ENCODE measurements at regions not wholly inside any gene's neighbourhood (a gene's known extent, or its start where the extent isn't known, plus 50 kb on each side); places are given as distances from the start of the nearest gene placed in this dataset.
"Not testable (repeated sequence)": the region's sequence is repeated elsewhere in the genome, so short reads cannot be mapped to it uniquely, and the experiment has no call there.

DNA sequence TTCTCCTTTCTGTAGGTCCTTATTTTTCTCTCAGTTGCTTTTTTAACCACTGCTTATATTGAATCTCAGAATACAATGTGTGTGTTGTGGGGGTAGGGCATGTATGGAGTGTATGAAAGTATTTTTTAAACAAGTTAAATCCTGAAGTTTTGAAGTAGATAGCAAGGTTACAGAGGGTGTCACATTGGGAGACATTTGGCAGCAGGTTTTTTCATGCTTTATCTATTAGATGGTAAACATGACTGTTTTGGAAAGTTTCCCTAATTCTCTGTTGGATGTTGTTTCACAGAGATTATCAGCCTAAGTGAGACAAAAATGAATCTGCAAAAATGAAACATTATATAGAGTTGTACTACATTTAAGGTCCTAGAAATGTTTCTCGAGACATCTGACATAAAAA lies 190.6 kb upstream of the ARPP21 start:
- Histone ChIP-seq H3K4me2 (ENCODE audit: low read length) (no peak overlapping the region), H4K20me1 (ENCODE audit: insufficient read depth, low read length) (no peaks in the 10 kb centered on the region), H3K9me3 (ENCODE audit: insufficient read depth, low read length) (no peaks in the 10 kb centered on the region), H3K27me3 (ENCODE audit: low read depth, low read length) (no peaks in the 10 kb centered on the region), H3K27ac (ENCODE audit: low read length) (no peak overlapping the region), H3K4me3 (ENCODE audit: low read length) (no peak overlapping the region), H3K4me1 (ENCODE audit: low read length) (no peaks in the 10 kb centered on the region), H3K79me2 (ENCODE audit: low read length) (no peaks in the 10 kb centered on the region), H3K9ac (ENCODE audit: low read length) (no peak overlapping the region), H3K36me3 (replicated peaks; ENCODE audit: low read depth, low read length) (no peaks in the 10 kb centered on the region), H2AFZ (ENCODE audit: low read depth, low read length) (no peak overlapping the region)
- TF ChIP-seq, protein P1, sequence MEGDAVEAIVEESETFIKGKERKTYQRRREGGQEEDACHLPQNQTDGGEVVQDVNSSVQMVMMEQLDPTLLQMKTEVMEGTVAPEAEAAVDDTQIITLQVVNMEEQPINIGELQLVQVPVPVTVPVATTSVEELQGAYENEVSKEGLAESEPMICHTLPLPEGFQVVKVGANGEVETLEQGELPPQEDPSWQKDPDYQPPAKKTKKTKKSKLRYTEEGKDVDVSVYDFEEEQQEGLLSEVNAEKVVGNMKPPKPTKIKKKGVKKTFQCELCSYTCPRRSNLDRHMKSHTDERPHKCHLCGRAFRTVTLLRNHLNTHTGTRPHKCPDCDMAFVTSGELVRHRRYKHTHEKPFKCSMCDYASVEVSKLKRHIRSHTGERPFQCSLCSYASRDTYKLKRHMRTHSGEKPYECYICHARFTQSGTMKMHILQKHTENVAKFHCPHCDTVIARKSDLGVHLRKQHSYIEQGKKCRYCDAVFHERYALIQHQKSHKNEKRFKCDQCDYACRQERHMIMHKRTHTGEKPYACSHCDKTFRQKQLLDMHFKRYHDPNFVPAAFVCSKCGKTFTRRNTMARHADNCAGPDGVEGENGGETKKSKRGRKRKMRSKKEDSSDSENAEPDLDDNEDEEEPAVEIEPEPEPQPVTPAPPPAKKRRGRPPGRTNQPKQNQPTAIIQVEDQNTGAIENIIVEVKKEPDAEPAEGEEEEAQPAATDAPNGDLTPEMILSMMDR (IDR thresholded peaks at IDR 0.05; ENCODE audit: low read depth, low read length) = no peak
- TF ChIP-seq EZH2phosphoT487 (IDR thresholded peaks at IDR 0.05; ENCODE audit: low read depth) = no peak

GRCh38 chr3:35454819-35455218 lies 184.5 kb upstream of the ARPP21 start:
- not testable (repeated sequence) for H3K79me2 ChIP-seq (ENCODE audit: low read length); H3K27ac ChIP-seq (ENCODE audit: low read length); H3K4me1 ChIP-seq (ENCODE audit: low read length); H4K20me1 ChIP-seq (ENCODE audit: insufficient read depth, low read length); H3K4me2 ChIP-seq (ENCODE audit: low read length); H3K9ac ChIP-seq (ENCODE audit: low read length); H3K27me3 ChIP-seq (ENCODE audit: low read depth, low read length); H3K36me3 ChIP-seq (replicated peaks; ENCODE audit: low read depth, low read length); H3K4me3 ChIP-seq (ENCODE audit: low read length); H2AFZ ChIP-seq (ENCODE audit: low read depth, low read length); H3K9me3 ChIP-seq (ENCODE audit: insufficient read depth, low read length)

GRCh38 chr3:35473956-35474355 lies 165.4 kb upstream of the ARPP21 start:
- no peaks in the 10 kb centered on the region for H3K27me3 ChIP-seq (ENCODE audit: low read depth, low read length)
- H3K4me1 ChIP-seq (ENCODE audit: low read length) = no peaks in the 10 kb centered on the region
- no peak overlapping the region for H3K4me3 ChIP-seq (ENCODE audit: low read length)
- H3K36me3 ChIP-seq (replicated peaks; ENCODE audit: low read depth, low read length) = no peaks in the 10 kb centered on the region
- no peak overlapping the region for H3K4me2 ChIP-seq (ENCODE audit: low read length)
- H3K9ac ChIP-seq (ENCODE audit: low read length) = no peak overlapping the region
- H2AFZ ChIP-seq (ENCODE audit: low read depth, low read length) = no peak overlapping the region
- TF ChIP-seq, protein P1 (IDR thresholded peaks at IDR 0.05; ENCODE audit: low read depth, low read length) = no peak
- no peak for TF ChIP-seq EZH2phosphoT487 (IDR thresholded peaks at IDR 0.05; ENCODE audit: low read depth)
- H3K9me3 ChIP-seq (ENCODE audit: insufficient read depth, low read length) = no peaks in the 10 kb centered on the region
- no peaks in the 10 kb centered on the region for H3K79me2 ChIP-seq (ENCODE audit: low read length)
- no peaks in the 10 kb centered on the region for H4K20me1 ChIP-seq (ENCODE audit: insufficient read depth, low read length)
- no peak overlapping the region for H3K27ac ChIP-seq (ENCODE audit: low read length)

- H3K27me3 ChIP-seq (ENCODE audit: low read depth, low read length); H3K4me2 ChIP-seq (ENCODE audit: low read length); H3K9me3 ChIP-seq (ENCODE audit: insufficient read depth, low read length); H3K36me3 ChIP-seq (replicated peaks; ENCODE audit: low read depth, low read length); H2AFZ ChIP-seq (ENCODE audit: low read depth, low read length); H3K27ac ChIP-seq (ENCODE audit: low read length); H3K9ac ChIP-seq (ENCODE audit: low read length); H4K20me1 ChIP-seq (ENCODE audit: insufficient read depth, low read length); H3K79me2 ChIP-seq (ENCODE audit: low read length); H3K4me1 ChIP-seq (ENCODE audit: low read length); H3K4me3 ChIP-seq (ENCODE audit: low read length): not testable (repeated sequence)
These were observed 156.8 kb upstream of the ARPP21 start for GRCh38 chr3:35482566-35482965.

DNA sequence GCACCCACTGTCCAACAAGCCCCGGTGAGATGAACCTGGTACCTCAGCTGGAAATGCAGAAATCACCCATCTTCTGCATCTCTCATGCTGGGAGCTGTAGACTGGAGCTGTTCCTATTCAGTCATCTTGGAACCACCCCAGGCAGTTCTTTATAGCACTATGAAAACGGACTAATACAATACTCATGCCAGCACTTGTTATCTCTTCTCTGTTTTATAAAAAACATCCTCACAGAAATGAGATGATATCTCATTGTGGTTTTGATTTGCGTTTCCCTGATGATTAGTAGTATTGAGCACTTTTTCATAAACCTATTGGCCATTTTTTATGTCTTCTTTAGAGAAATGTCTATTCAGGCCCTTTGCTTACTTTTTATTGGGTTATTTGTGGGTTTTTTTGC lies 156.2 kb upstream of the ARPP21 start:
- H3K27me3 ChIP-seq (ENCODE audit: low read depth, low read length) = no peaks in the 10 kb centered on the region
- H3K27ac ChIP-seq (ENCODE audit: low read length) = no peak overlapping the region
- H3K4me3 ChIP-seq (ENCODE audit: low read length) = no peak overlapping the region
- TF ChIP-seq EZH2phosphoT487 (IDR thresholded peaks at IDR 0.05; ENCODE audit: low read depth) = no peak
- TF ChIP-seq, protein P1 (IDR thresholded peaks at IDR 0.05; ENCODE audit: low read depth, low read length) = no peak
- no peaks in the 10 kb centered on the region for H3K4me1 ChIP-seq (ENCODE audit: low read length)
- H3K36me3 ChIP-seq (replicated peaks; ENCODE audit: low read depth, low read length) = no peaks in the 10 kb centered on the region
- H3K9me3 ChIP-seq (ENCODE audit: insufficient read depth, low read length) = no peaks in the 10 kb centered on the region
- H3K9ac ChIP-seq (ENCODE audit: low read length) = no peak overlapping the region
- no peak overlapping the region for H3K4me2 ChIP-seq (ENCODE audit: low read length)
- no peak overlapping the region for H2AFZ ChIP-seq (ENCODE audit: low read depth, low read length)
- H3K79me2 ChIP-seq (ENCODE audit: low read length) = no peaks in the 10 kb centered on the region
- no peaks in the 10 kb centered on the region for H4K20me1 ChIP-seq (ENCODE audit: insufficient read depth, low read length)
